ENCODE measurements at regions not wholly inside any gene's neighbourhood (a gene's known extent, or its start where the extent isn't known, plus 50 kb on each side); places are given as distances from the start of the nearest gene placed in this dataset.

GRCh38 chr12:94855853-94856252 lies 147.6 kb downstream of the NDUFA12 start:
- TF ChIP-seq TAF1 (IDR thresholded peaks at IDR 0.05; ENCODE audit: low read depth) = no peak
- no peak for TF ChIP-seq EGR1 (IDR thresholded peaks at IDR 0.05)
- TF ChIP-seq TEAD4 (IDR thresholded peaks at IDR 0.05) = no peak
- TF ChIP-seq EP300 (IDR thresholded peaks at IDR 0.05; ENCODE audit: borderline replicate concordance) = no peak
- no peak for TF ChIP-seq YY1 (IDR thresholded peaks at IDR 0.05; ENCODE audit: low read depth)
- TF ChIP-seq CREB1 (IDR thresholded peaks at IDR 0.05; ENCODE audit: low read depth) = no peak
- no peak for TF ChIP-seq CEBPB (IDR thresholded peaks at IDR 0.05)
- TF ChIP-seq ZBTB7A (IDR thresholded peaks at IDR 0.05; ENCODE audit: low read depth) = no peak
- no peak for TF ChIP-seq REST (IDR thresholded peaks at IDR 0.05; ENCODE audit: low read depth)
- TF ChIP-seq RAD21 (IDR thresholded peaks at IDR 0.05; ENCODE audit: low read depth) = no peak
- no peak for TF ChIP-seq TCF12 (IDR thresholded peaks at IDR 0.05; ENCODE audit: low read depth)
- TF ChIP-seq NFIC (IDR thresholded peaks at IDR 0.05) = no peak
- TF ChIP-seq MAX (IDR thresholded peaks at IDR 0.05) = no peak
- TF ChIP-seq FOXM1 (IDR thresholded peaks at IDR 0.05; ENCODE audit: borderline replicate concordance, low read depth) = no peak
- no peak for TF ChIP-seq USF1 (IDR thresholded peaks at IDR 0.05)

- TF ChIP-seq REST (IDR thresholded peaks at IDR 0.05; ENCODE audit: low read depth) = no peak
- TF ChIP-seq TCF12 (IDR thresholded peaks at IDR 0.05; ENCODE audit: low read depth) = no peak
- no peak for TF ChIP-seq YY1 (IDR thresholded peaks at IDR 0.05; ENCODE audit: low read depth)
- no peak for TF ChIP-seq NFIC (IDR thresholded peaks at IDR 0.05)
- TF ChIP-seq RAD21 (IDR thresholded peaks at IDR 0.05; ENCODE audit: low read depth) = no peak
These were observed 152.0 kb downstream of the NDUFA12 start for GRCh38 chr12:94851396-94852028.

GRCh38 chr12:94849411-94849976 lies 154.0 kb downstream of the NDUFA12 start:
- TF ChIP-seq EP300 (IDR thresholded peaks at IDR 0.05; ENCODE audit: borderline replicate concordance) = no peak
- TF ChIP-seq MAX (IDR thresholded peaks at IDR 0.05) = no peak
- TF ChIP-seq TCF12 (IDR thresholded peaks at IDR 0.05; ENCODE audit: low read depth) = no peak
- no peak for TF ChIP-seq TEAD4 (IDR thresholded peaks at IDR 0.05)
- no peak for TF ChIP-seq CREB1 (IDR thresholded peaks at IDR 0.05; ENCODE audit: low read depth)
- TF ChIP-seq EGR1 (IDR thresholded peaks at IDR 0.05) = no peak
- no peak for TF ChIP-seq FOXM1 (IDR thresholded peaks at IDR 0.05; ENCODE audit: borderline replicate concordance, low read depth)
- no peak for TF ChIP-seq NFIC (IDR thresholded peaks at IDR 0.05)
- TF ChIP-seq ZBTB7A (IDR thresholded peaks at IDR 0.05; ENCODE audit: low read depth) = no peak
- no peak for TF ChIP-seq CEBPB (IDR thresholded peaks at IDR 0.05)
- TF ChIP-seq TAF1 (IDR thresholded peaks at IDR 0.05; ENCODE audit: low read depth) = no peak
- TF ChIP-seq REST (IDR thresholded peaks at IDR 0.05; ENCODE audit: low read depth) = no peak
- TF ChIP-seq YY1 (IDR thresholded peaks at IDR 0.05; ENCODE audit: low read depth) = no peak

GRCh38 chr12:94848966-94849365 lies 154.5 kb downstream of the NDUFA12 start:
- TF ChIP-seq YY1 (IDR thresholded peaks at IDR 0.05; ENCODE audit: low read depth) (no peak), CEBPB (IDR thresholded peaks at IDR 0.05) (no peak), TEAD4 (IDR thresholded peaks at IDR 0.05) (no peak), CREB1 (IDR thresholded peaks at IDR 0.05; ENCODE audit: low read depth) (no peak), TAF1 (IDR thresholded peaks at IDR 0.05; ENCODE audit: low read depth) (no peak), EGR1 (IDR thresholded peaks at IDR 0.05) (no peak), ZBTB7A (IDR thresholded peaks at IDR 0.05; ENCODE audit: low read depth) (no peak), USF1 (IDR thresholded peaks at IDR 0.05) (no peak), FOXM1 (IDR thresholded peaks at IDR 0.05; ENCODE audit: borderline replicate concordance, low read depth) (no peak), MAX (IDR thresholded peaks at IDR 0.05) (no peak), NFIC (IDR thresholded peaks at IDR 0.05) (no peak), REST (IDR thresholded peaks at IDR 0.05; ENCODE audit: low read depth) (no peak), TCF12 (IDR thresholded peaks at IDR 0.05; ENCODE audit: low read depth) (no peak), RAD21 (IDR thresholded peaks at IDR 0.05; ENCODE audit: low read depth) (no peak), EP300 (IDR thresholded peaks at IDR 0.05; ENCODE audit: borderline replicate concordance) (no peak)

Data from Ishikawa (cell line).